DND-41 (cell line): ENCODE measurements at regions not wholly inside any gene's neighbourhood (a gene's known extent, or its start where the extent isn't known, plus 50 kb on each side); places are given as distances from the start of the nearest gene placed in this dataset.

Experiments
- ATAC-seq: fragments of 200-7000 bp; cut with Tn5 transposase; 3 replicates; pipeline ENCODE4 v1.9.1; 2021; ENCODE audit warnings: low read depth; ENCODE audit not compliant: insufficient read depth
- DNase-seq: peaks from one replicate; pipeline ENCODE4 v3.0.0-alpha.2; 2020
- H2AFZ ChIP-seq: 2 replicates; pipeline ENCODE4 v1.6.0; 2012; ENCODE audit warnings: low read depth, low read length
- H3K27ac ChIP-seq: 2 replicates; pipeline ENCODE4 v1.5.1; 2012; ENCODE audit warnings: low read length, inconsistent platforms
- H3K27me3 ChIP-seq: fragments of 200-600 bp; sonication (generic); 2 replicates; pipeline ENCODE4 v1.6.0; 2012; ENCODE audit warnings: low read length, mild to moderate bottlenecking, inconsistent platforms; ENCODE audit not compliant: insufficient read depth, poor library complexity
- H3K36me3 ChIP-seq: 2 replicates; pipeline ENCODE4 v1.5.1; 2012; ENCODE audit warnings: low read length, inconsistent platforms; ENCODE audit not compliant: insufficient read depth
- H3K4me1 ChIP-seq: 2 replicates; pipeline ENCODE4 v1.5.1; 2012; ENCODE audit warnings: mild to moderate bottlenecking, low read length; ENCODE audit not compliant: insufficient read depth
- H3K4me2 ChIP-seq: 2 replicates; pipeline ENCODE4 v1.6.0; 2012; ENCODE audit warnings: mild to moderate bottlenecking, moderate library complexity, low read length, inconsistent platforms; ENCODE audit not compliant: insufficient read depth
- H3K4me3 ChIP-seq, 2 experiments: fragments of 200-600 bp in 1 of 2; shearing (Covaris generic) in 1 of 2; 2 replicates each; pipeline ENCODE4 v1.5.1; 2012 to 2016; ENCODE audit warnings: inconsistent platforms in 2 of 2, low read length in 2 of 2, mild to moderate bottlenecking in 2 of 2, low read depth in 1 of 2, moderate library complexity in 1 of 2
- H3K79me2 ChIP-seq: 2 replicates; pipeline ENCODE4 v1.6.0; 2012; ENCODE audit warnings: low read length, inconsistent platforms; ENCODE audit not compliant: insufficient read depth
- H3K9ac ChIP-seq: 2 replicates; pipeline ENCODE4 v1.6.0; 2012; ENCODE audit warnings: low read depth, mild to moderate bottlenecking, inconsistent platforms, low read length, moderate library complexity
- H3K9me3 ChIP-seq: 2 replicates; pipeline ENCODE4 v1.5.1; 2012; ENCODE audit warnings: low read length, moderate library complexity, mild to moderate bottlenecking, inconsistent platforms; ENCODE audit not compliant: insufficient read depth, severe bottlenecking
- H4K20me1 ChIP-seq: 2 replicates; pipeline ENCODE4 v1.6.0; 2012; ENCODE audit warnings: low read length; ENCODE audit not compliant: insufficient read depth
- CTCF ChIP-seq: IDR thresholded peaks from 2 replicates; pipeline ENCODE4 v1.5.1; 2012; ENCODE audit warnings: borderline replicate concordance, low read length, moderate library complexity, mild to moderate bottlenecking; ENCODE audit not compliant: poor library complexity, severe bottlenecking; ENCODE audit errors: extremely low read depth
- EZH2 ChIP-seq: IDR thresholded peaks from 3 replicates; pipeline ENCODE4 v1.6.1; 2012; ENCODE audit warnings: borderline replicate concordance, low read depth, mild to moderate bottlenecking, moderate library complexity, low read length, inconsistent platforms; ENCODE audit not compliant: severe bottlenecking

DNA sequence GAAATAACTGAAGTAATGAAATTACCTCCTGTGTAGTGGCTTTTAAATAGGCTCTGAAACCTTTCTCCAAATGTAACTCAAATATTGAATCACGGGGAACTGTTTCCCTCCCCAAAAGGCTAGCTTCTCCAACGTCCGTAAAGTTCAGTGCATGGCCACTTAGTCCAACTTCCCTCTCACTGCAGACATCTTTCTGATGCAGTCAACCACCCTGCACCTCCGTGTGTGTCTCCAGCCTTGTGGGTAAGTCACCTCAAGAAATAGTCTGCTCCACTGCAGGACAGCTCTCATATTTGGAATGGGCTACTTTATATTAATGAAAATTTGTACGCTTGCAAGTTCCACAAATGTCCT is 152.5 kb upstream of the CYRIA start:
- no peaks in the 10 kb centered on the region for H3K79me2 ChIP-seq
- H3K4me3 ChIP-seq = no peak overlapping the region
- no peaks in the 10 kb centered on the region for H3K36me3 ChIP-seq
- no peak overlapping the region for H2AFZ ChIP-seq
- no peak overlapping the region for H3K4me2 ChIP-seq
- H3K9ac ChIP-seq = no peak overlapping the region
- H3K27me3 ChIP-seq = no peaks in the 10 kb centered on the region
- H3K27ac ChIP-seq = no peak overlapping the region
- ATAC-seq (no peak), DNase-seq (no peak)
- no peaks in the 10 kb centered on the region for H3K9me3 ChIP-seq
- H3K4me1 ChIP-seq = no peaks in the 10 kb centered on the region
- TF ChIP-seq CTCF (no peak), EZH2 (no peak)
- no peaks in the 10 kb centered on the region for H4K20me1 ChIP-seq

GRCh38 chr2:16817305-16818202 is 151.9 kb upstream of the CYRIA start:
- H3K27ac ChIP-seq = no peak overlapping the region
- no peak for DNase-seq
- no peaks in the 10 kb centered on the region for H3K36me3 ChIP-seq

DNA sequence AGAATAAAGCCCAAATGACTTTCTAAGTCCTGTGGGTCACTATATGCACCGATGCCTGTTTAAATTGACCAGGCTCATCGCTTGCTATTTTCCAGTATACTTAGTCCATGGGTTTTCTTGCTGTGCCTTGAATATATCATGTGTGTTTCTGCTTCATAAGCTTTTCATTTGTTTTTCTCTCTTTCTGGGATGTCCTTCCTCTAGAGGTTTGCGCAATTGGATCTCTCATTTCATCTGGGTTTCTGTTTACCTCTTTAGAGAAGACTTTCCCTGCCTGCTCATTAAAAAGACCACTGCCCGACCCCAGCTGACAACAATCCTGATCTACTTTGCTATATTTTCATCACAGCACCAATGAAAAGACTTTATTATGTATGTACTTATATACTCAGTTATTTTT is 150.9 kb upstream of the CYRIA start:
- TF ChIP-seq EZH2 (no peak), CTCF (no peak)
- Histone ChIP-seq H3K9me3 (no peaks in the 10 kb centered on the region), H3K4me3 (no peak overlapping the region), H3K4me2 (no peak overlapping the region), H3K4me1 (no peaks in the 10 kb centered on the region), H3K79me2 (no peaks in the 10 kb centered on the region), H3K27ac (no peak overlapping the region), H3K9ac (no peak overlapping the region), H3K27me3 (no peaks in the 10 kb centered on the region), H4K20me1 (no peaks in the 10 kb centered on the region), H3K36me3 (no peaks in the 10 kb centered on the region), H2AFZ (no peak overlapping the region)
- ATAC-seq = no peak
- no peak for DNase-seq

More at GRCh38 chr2:16817305-16818202, 151.9 kb upstream of the CYRIA start:
- H3K4me2 ChIP-seq = no peak overlapping the region
- TF ChIP-seq CTCF (no peak), EZH2 (no peak)
- no peaks in the 10 kb centered on the region for H3K9me3 ChIP-seq
- no peaks in the 10 kb centered on the region for H4K20me1 ChIP-seq
- H2AFZ ChIP-seq = no peak overlapping the region
- H3K9ac ChIP-seq = no peak overlapping the region
- no peaks in the 10 kb centered on the region for H3K27me3 ChIP-seq
- no peak for ATAC-seq
- H3K4me3 ChIP-seq = no peak overlapping the region
- H3K79me2 ChIP-seq = no peaks in the 10 kb centered on the region
- no peaks in the 10 kb centered on the region for H3K4me1 ChIP-seq
